ENCODE measurements at regions not wholly inside any gene's neighbourhood (a gene's known extent, or its start where the extent isn't known, plus 50 kb on each side); places are given as distances from the start of the nearest gene placed in this dataset.
"Not testable (repeated sequence)": the region's sequence is repeated elsewhere in the genome, so short reads cannot be mapped to it uniquely, and the experiment has no call there.

DNA sequence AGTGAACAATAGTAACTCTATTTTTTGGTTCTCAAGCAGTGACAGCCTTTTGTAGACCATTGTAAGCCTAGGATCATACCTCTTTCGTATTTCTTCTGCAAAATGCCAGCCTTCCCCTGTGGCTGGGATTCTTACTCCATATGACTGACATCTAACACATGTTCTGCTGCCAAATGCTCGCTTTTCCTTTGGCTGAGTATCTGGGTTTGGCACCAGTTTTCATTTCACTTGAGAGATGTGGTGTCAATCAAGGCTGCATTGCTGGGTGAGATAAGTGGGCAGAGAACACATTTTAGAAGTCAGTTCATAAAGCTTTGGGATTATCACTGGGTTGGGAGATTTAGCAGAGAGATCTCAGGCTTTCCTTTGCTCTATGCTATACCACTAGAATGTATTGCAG, 514.7 kb upstream of the SGO1 start:
- no peak for DNase-seq

DNA sequence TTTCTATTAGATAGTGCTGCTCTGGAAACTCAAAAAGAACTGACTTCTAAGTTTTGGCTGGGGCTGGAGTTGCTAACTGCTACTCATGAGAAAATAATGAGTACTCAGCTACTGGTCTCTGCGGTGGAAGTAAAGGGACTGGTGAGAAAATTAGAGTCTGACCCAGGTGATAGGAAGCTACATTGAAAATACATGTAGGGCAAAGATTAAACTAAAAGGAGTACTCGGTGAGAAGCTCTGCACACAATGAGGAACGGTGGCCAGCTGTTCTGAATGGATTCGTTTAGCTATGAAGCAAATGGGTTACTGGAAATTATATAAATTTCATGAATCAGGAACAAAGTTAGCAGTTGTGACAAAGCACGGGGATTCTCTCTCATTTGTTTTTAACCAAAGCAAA, 512.9 kb upstream of the SGO1 start:
- DNase-seq, result no peak

DNA sequence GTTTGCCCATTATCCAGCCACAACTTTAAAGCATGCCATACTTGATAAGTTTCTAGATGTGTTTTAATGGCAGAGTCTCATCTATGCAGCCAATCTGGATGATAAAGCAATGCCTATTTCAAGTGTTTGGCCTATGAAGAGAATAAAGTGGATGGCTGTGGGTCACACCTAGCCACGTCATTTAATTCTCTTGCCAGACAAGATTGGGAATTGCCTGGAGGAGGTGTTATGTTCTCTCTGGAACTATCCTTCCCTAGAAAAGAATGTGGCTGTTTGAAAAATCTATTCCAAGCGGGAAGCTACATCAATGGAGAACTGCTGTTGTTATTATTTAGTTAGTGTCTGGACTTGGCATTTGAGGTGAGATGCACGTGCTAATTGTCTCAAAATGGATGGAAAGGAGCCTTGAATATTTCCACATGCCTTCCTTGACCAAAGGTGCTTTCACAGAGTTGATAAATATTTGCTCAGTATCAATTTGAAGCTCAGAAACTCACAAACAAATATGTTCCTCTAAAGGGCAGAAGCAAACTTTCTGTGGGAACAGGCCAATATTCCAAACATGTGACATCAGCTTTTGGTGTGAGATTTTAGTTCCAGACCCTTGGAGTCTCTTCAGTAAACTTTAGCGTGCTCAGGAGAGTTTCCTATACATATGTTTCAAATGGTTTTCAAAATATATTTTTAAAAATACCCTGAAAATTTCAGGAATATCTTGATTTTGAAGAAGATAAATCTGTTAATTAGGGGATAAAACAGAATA, 510.6 kb upstream of the SGO1 start:
- no peak for DNase-seq

GRCh38 chr3:20692675-20693074, 506.7 kb upstream of the SGO1 start:
- DNase-seq, result no peak

DNA sequence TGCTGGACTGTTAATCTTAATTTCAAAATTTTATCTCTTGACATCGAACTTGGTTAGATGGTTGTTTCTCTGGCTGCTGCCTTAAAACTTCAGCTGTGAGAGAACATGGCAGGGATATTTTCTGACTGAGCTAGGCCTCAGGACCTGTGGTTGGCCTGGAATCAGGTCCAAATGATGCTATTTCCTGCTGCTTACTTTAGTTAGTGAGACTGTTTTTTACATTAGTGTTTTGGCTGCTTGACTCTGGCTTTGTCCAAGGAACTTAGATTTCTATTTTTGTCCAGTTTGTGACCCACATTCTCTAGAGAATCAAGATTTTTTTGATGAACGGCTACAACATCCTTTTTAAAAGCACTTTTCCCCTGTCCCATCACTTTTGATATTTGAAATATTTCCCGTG, 497.9 kb upstream of the SGO1 start:
- DNase-seq, result no peak

GRCh38 chr3:20682573-20682972, 496.6 kb upstream of the SGO1 start:
- no peak for DNase-seq

GRCh38 chr3:20680990-20681628, 495.1 kb upstream of the SGO1 start:
- no peak for DNase-seq

- DNase-seq, result peak in 1 of 2 experiments; percentile 6
Observed at GRCh38 chr3:20673866-20674265, 487.9 kb upstream of the SGO1 start.

GRCh38 chr3:20669675-20670074, 483.7 kb upstream of the SGO1 start:
- no peak for DNase-seq

DNA sequence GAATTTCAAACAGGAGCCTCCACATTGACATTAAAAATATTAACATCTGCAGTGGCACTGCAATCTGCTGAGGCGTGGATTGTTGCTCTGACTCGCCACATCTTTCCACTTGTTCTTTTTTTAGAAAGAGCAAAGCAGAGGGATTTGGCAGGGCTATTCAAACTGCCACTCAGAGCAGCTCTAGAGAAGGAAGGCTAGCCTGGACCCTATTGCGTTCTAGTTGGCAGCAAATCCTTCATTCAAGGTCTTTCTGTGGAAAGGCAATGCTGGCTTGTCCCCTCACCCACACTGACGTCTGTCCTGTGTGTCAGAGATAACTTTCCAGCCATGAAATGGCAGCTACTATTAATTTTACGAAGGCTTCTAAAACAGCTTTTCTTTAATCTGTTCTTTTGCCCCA, 483.2 kb upstream of the SGO1 start:
- no peak for DNase-seq

DNA sequence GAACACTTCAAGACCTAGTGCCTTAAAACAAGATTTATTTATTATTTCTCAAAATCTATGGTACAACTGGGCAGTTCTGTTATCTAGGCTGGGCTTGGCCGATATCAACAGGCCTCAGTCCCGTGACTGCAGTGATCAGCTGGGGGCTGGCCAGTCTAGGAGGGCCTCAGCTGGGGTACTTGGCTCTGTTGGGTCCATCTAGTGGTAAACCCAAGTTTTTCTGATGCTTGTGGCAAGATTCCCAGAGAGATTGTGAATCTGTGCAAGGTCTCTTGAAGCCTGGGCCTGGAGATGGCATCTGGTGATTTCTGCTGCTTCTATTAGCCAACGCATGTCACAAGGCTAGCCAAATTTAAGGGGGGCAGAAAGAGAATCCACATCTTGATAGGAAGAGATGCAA, 482.4 kb upstream of the SGO1 start:
- DNase-seq, result peak in 1 of 2 experiments; percentile 33

DNA sequence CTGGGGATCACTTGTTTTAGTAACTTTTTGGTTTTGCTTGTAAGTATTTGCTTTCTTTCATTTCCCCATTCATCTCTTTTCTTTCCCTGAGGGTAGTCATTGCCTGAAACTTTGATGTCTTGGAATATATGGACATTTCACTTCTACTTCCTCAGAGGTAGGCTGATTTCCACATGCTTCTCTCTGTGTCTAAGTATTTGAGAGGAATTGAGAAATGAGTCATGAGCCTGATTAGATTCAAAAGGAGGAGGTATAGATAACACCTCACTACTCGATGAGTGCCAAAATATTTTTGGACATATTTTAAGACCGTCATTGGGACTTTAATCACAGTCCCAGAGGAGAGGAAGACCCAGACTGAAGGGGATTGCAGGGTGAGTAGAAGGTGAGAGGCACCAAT, 480.1 kb upstream of the SGO1 start:
- no peak for DNase-seq

- no peak for DNase-seq
Observed at GRCh38 chr3:20658491-20658890, 472.5 kb upstream of the SGO1 start.

DNA sequence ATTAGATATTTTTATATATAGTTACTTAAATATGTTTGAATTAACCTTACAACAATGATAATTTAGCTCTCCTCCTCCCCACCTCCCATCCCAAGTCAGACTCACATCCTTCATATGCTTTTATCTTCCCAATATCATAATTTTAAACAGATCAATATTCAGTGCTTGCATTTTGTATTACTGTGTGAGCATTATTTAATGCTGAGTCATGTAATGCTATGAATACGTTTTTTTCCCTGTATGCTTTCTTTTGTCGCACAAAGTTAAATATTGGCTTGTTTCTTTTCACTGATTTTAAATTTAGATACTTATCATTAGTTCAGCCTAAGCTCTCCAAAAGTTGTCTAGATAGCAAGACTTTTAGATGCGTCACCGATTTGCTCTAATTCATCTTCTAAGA, 471.6 kb upstream of the SGO1 start:
- no peak for DNase-seq

DNA sequence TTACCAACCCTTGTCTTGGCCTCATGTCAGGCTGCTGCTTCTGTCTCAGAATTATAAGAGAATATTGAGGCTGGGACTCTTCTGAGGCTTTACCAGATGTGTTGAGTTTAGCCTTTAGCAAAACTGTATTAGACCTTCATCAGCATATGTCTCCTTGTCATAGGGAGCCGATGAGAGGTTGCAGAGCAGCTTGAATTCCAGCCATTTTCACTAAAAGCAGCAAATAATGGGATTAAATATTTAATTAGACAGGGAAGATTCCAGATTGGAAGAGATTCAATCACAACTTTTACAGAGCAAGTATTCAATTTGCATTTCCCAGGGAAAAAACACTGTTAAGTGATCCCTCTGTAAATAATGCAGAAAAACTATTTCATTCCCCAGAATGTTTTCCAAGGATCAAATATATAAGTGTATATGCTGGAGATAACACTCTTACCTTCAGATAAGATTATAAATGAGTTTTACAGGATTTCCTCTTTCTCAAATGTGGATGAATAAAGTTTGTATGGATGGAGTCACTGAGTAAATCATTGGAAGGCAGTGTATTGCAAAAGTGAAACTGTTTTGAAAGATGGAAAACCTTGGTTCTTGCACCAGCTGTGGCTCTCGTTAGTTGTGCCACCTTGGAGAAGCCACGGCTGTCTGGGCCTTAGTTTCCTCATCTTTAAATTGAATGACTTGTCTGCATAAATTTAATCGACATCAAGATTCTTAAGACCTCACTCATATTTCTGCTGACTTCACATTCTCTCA, 466.4 kb upstream of the SGO1 start:
- DNase-seq, result no peak

GRCh38 chr3:20648921-20649381, 462.9 kb upstream of the SGO1 start:
- no peak for DNase-seq

DNA sequence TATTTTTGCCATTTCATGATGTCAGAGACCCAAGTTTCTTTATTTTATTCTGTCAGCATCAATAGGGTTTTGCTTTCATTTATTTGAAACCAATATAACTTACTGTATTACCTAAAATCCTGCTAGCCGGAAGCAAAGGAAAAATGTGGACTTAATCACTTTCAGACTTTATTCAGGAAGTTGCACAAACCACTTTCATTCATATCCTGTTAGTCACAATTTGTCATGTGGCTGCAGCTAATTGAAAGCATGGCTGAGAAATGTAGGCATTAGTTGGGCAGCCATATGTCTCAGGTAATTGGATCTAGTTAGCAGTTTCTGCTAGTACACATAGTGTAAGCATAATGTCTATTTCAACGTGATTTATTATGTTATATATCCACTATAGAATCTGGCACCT, 462.3 kb upstream of the SGO1 start:
- DNase-seq, result peak; percentile 54 to 81

- no peak for DNase-seq
Observed at GRCh38 chr3:20646425-20646824, 460.4 kb upstream of the SGO1 start.

GRCh38 chr3:20645340-20645739, 459.3 kb upstream of the SGO1 start:
- DNase-seq, result no peak

DNA sequence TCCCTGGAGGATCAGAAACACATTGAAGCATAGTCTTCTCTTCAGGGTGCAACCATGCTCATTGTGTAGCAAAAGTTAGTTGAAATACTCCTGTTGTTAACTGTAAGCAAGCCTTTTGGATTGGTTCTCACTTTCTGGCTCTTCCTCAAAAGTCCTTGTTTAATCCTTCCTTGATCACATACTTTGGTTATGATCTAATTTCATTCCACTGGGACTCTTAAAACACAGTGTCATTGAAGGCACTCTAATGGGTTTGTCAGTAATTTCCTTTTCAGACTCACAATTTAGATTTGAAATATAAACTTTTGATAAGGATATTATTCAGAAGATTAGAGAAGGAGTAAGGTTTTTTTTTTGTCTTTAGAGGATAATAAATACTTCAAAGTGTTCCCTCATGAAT, 451.7 kb upstream of the SGO1 start:
- DNase-seq, result no peak

DNA sequence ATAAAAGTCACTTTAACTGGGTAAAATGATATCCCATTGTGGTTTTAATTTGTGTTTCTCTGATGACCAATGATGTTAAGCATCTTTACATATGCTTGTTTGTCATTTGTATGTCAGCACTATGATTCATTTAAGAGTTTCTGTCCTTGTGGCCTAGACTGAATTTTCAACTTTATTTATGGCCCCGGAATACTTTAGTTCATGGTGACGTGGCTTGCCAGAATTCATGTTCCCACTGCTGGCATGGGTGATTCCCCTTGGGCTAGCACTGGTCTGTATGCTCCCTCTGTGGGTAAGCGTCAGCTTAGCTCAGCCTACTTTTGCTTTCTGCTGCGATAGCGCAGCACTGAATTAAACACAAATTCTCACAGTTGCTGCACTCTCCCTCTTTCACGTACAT, 436.3 kb upstream of the SGO1 start:
- no peak for DNase-seq

GRCh38 chr3:20618621-20619020, 432.6 kb upstream of the SGO1 start:
- not testable (repeated sequence) for DNase-seq

GRCh38 chr3:20618181-20618580, 432.2 kb upstream of the SGO1 start:
- DNase-seq, result not testable (repeated sequence)

- DNase-seq, result not testable (repeated sequence)
Observed at GRCh38 chr3:20615982-20616381, 430.0 kb upstream of the SGO1 start.

All from SW 1271 (cell line).